ENCODE measurements at regions not wholly inside any gene's neighbourhood (a gene's known extent, or its start where the extent isn't known, plus 50 kb on each side); places are given as distances from the start of the nearest gene placed in this dataset.

DNA sequence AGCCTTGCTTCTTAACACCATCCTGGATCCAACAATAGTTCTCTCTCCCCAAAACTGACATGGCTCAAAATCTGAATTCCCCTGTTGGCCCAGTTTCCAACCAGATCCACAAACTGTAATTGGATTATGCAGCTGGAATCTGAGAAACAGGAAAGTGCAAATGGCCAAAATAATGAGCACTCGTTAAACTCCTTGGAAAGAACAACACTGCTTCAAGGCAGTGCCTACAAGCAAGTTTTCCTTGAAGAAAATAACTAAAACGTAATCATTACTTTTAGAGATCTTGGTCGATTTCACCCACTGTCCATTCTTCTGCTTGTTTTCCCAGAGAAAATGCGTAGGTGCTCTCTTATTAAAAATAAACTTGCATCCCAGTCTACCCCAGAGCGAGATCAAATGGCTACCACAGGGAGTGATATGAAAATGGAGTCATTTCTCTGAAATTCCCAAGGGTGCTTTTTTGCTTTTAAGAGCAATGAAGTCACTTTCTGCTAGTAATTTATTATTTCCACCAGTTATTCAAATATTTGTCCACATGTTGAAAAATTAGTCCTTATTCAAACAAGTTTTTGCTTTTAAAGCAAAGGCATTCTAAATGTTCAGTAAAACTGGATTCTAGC, 264.2 kb downstream of the C1D start:
- TF ChIP-seq, protein P1, sequence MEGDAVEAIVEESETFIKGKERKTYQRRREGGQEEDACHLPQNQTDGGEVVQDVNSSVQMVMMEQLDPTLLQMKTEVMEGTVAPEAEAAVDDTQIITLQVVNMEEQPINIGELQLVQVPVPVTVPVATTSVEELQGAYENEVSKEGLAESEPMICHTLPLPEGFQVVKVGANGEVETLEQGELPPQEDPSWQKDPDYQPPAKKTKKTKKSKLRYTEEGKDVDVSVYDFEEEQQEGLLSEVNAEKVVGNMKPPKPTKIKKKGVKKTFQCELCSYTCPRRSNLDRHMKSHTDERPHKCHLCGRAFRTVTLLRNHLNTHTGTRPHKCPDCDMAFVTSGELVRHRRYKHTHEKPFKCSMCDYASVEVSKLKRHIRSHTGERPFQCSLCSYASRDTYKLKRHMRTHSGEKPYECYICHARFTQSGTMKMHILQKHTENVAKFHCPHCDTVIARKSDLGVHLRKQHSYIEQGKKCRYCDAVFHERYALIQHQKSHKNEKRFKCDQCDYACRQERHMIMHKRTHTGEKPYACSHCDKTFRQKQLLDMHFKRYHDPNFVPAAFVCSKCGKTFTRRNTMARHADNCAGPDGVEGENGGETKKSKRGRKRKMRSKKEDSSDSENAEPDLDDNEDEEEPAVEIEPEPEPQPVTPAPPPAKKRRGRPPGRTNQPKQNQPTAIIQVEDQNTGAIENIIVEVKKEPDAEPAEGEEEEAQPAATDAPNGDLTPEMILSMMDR (IDR thresholded peaks at IDR 0.05; ENCODE audit: low read depth, low read length, missing control alignments) = no peak
- no peak overlapping the region for H3K4me3 ChIP-seq (replicated peaks; ENCODE audit: low read depth, low read length)

DNA sequence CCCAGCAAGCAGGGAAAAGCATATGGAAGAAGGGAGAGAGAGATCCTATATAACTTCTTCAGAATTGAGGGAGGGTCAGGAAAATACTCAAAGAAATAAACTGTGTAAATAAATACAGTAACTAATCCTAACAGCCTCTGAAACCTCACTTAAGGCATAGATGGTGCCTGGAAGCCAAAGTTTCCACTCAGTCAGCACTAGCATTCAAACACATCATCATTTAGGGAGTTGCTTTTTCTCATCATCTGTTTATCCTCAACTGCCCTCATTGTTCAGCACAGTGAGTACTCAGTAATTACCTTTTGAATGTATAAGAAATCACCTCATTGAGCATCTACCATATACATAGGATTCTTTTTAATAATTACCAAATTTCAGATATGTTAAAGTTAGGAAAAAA, 262.9 kb downstream of the C1D start:
- no peak for DNase-seq (ENCODE audit: extremely low read depth, low read depth)
- TF ChIP-seq, protein P1 (IDR thresholded peaks at IDR 0.05; ENCODE audit: low read depth, low read length, missing control alignments) = no peak
- H3K4me3 ChIP-seq (replicated peaks; ENCODE audit: low read depth, low read length) = no peak overlapping the region

More for the DNA sequence above, 264.2 kb downstream of the C1D start:
- DNase-seq (ENCODE audit: extremely low read depth, low read depth) = no peak

DNA sequence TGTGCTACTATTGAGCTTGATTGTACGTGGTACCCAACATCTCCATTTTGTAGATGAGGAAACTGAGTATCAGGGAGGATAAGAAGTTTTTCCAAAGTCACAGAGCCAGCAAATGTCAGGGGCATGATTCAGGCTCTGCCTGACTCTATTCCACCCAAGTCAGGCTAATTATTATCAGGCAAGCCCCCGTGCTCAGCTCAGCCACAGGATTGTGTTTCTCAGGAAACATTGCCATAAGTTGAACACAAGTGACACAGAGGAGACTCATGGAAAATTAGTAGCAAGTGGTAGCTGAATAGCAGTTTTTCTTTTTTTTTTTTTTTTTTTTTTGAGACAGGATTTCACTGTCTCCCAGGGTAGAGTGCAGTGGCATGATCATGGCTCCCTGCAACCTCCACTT, 260.5 kb downstream of the C1D start:
- no peak overlapping the region for H3K4me3 ChIP-seq (replicated peaks; ENCODE audit: low read depth, low read length)
- TF ChIP-seq, protein P1 (IDR thresholded peaks at IDR 0.05; ENCODE audit: low read depth, low read length, missing control alignments) = no peak
- DNase-seq (ENCODE audit: extremely low read depth, low read depth) = no peak

DNA sequence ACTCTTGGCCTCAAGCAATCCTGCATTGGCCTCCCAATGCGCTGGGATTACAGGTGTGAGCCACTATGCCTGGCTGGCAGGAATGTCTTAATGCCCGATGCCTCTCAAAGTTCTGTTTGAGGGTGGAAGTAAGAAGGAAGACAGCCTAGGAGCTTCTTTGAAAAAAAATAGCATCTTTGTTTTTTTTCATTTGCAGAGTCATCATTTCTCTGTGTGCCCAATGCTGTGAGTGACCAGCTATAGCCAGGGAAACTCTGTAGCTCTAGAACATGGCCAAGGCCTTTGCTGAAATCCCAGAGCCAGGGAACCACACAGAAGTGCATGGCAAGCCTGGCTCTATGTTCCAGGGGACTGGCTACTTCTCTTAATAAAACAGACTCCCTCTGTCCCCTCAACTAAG, 260.0 kb downstream of the C1D start:
- no peak for DNase-seq (ENCODE audit: extremely low read depth, low read depth)
- TF ChIP-seq, protein P1 (IDR thresholded peaks at IDR 0.05; ENCODE audit: low read depth, low read length, missing control alignments) = no peak
- no peak overlapping the region for H3K4me3 ChIP-seq (replicated peaks; ENCODE audit: low read depth, low read length)

DNA sequence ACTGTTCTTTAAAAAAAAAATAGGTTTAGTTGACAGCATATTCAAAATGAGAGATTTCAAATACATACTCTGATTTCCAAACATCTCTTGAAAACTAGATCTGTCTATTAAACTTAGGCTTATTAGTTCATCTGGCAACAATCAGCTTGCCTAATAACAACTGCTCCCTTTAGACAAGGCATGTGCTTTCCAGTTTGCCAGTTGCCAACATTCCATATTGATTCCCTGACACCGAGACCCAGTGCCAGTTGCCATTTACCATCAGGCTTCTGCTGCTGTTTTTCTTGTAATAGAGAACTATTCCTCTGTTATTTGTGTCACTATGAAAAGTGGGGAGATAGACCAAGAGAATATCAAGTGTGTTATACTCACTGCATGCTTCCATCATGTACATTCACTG, 256.0 kb downstream of the C1D start:
- no peak for DNase-seq (ENCODE audit: extremely low read depth, low read depth)
- TF ChIP-seq, protein P1 (IDR thresholded peaks at IDR 0.05; ENCODE audit: low read depth, low read length, missing control alignments) = no peak
- H3K4me3 ChIP-seq (replicated peaks; ENCODE audit: low read depth, low read length) = no peak overlapping the region

DNA sequence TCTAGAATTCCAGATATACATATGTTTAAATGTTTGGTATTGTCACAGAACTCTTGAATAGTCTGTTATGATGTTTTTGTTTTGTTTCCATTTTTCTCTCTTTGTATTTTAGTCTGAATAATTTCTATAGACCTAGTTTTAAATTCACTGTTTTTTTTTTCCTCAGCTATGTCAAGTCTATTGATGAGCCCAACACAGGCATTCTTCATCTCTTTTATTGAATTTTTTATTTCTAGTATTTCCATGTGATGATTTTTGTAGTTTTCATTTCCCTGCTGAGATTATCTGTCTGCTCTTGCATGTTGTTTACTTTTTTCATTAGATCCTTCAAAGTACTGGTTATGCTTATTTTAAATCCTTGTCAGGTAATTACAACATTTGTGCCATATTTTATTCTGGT, 254.7 kb downstream of the C1D start:
- TF ChIP-seq, protein P1 (IDR thresholded peaks at IDR 0.05; ENCODE audit: low read depth, low read length, missing control alignments) = no peak
- no peak for DNase-seq (ENCODE audit: extremely low read depth, low read depth)
- H3K4me3 ChIP-seq (replicated peaks; ENCODE audit: low read depth, low read length) = no peak overlapping the region

DNA sequence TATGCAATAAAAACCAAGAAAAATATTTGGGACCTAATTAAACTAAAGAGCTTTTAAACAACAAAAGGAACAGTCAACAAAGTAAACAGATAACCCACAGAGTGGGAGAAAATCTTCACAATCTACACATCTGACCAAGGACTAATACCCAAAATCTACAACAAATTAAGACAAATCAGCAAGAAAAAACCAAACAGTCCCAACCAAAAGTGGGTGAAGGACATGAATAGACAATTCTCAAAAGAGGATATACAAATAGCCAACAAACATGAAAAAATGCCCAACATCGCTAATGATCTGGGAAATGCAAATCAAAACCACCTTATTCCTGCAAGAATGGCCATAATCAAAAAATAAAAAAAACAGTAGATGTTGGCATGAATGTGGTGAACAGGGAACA, 250.1 kb downstream of the C1D start:
- no peak overlapping the region for H3K4me3 ChIP-seq (replicated peaks; ENCODE audit: low read depth, low read length)
- DNase-seq (ENCODE audit: extremely low read depth, low read depth) = no peak
- TF ChIP-seq, protein P1 (IDR thresholded peaks at IDR 0.05; ENCODE audit: low read depth, low read length, missing control alignments) = no peak

Measured in HFF-Myc (cell line).